ENCODE measurements at regions not wholly inside any gene's neighbourhood (a gene's known extent, or its start where the extent isn't known, plus 50 kb on each side); places are given as distances from the start of the nearest gene placed in this dataset.

- CTCF ChIA-PET = no interaction called here
- POLR2A ChIA-PET (ENCODE audit: unreplicated experiment) = no interaction called here
- Histone ChIP-seq H3F3A (ENCODE audit: low read length, unreplicated experiment) (no peaks in the 10 kb centered on the region), H3K27ac (ENCODE audit: low read length) (no peak overlapping the region), H3K4me3 (ENCODE audit: low read length) (no peak overlapping the region), H3K27me3 (ENCODE audit: low read length) (no peaks in the 10 kb centered on the region), H3K9ac (ENCODE audit: low read length) (no peak overlapping the region), H3K79me2 (ENCODE audit: low read length) (no peaks in the 10 kb centered on the region), H3K9me3 (ENCODE audit: low read length) (no peaks in the 10 kb centered on the region), H3K9me2 (replicated peaks; ENCODE audit: low read length) (no peaks in the 10 kb centered on the region), H3K4me2 (ENCODE audit: low read length) (no peak overlapping the region), H3K36me3 (ENCODE audit: low read depth, low read length) (no peaks in the 10 kb centered on the region), H3K4me1 (ENCODE audit: insufficient read depth, low read length) (no peaks in the 10 kb centered on the region), H4K20me1 (ENCODE audit: low read length) (no peaks in the 10 kb centered on the region), H2AFZ (ENCODE audit: low read length) (no peak overlapping the region)
- ATAC-seq = peak; percentile 46
- TF ChIP-seq CTCF (conservative IDR thresholded peaks at IDR 0.05; ENCODE audit: low read depth, low read length) = no peak
- TF ChIP-seq EZH2phosphoT487 (IDR thresholded peaks at IDR 0.05; ENCODE audit: borderline replicate concordance, low read length) = no peak
- TF ChIP-seq EZH2 (IDR thresholded peaks at IDR 0.05; ENCODE audit: low read length, unreplicated experiment) = no peak
- no TSS peak for BruUV-seq (replicated peaks)
- no peak for DNase-seq
- intact Hi-C loops (cut with micrococcal nuclease) = no loop called here
These were observed 133.4 kb upstream of the TACR3 start for GRCh38 chr4:103853146-103853545.

- TF ChIP-seq EZH2 (IDR thresholded peaks at IDR 0.05; ENCODE audit: low read length, unreplicated experiment) = no peak
- no peak for TF ChIP-seq EZH2phosphoT487 (IDR thresholded peaks at IDR 0.05; ENCODE audit: borderline replicate concordance, low read length)
- TF ChIP-seq CTCF (conservative IDR thresholded peaks at IDR 0.05; ENCODE audit: low read depth, low read length) = no peak
- ATAC-seq (no peak), DNase-seq (no peak)
- Histone ChIP-seq H3K27me3 (ENCODE audit: low read length) (no peaks in the 10 kb centered on the region), H3K9me3 (ENCODE audit: low read length) (no peaks in the 10 kb centered on the region), H4K20me1 (ENCODE audit: low read length) (no peaks in the 10 kb centered on the region), H3K4me3 (ENCODE audit: low read length) (no peak overlapping the region), H3F3A (ENCODE audit: low read length, unreplicated experiment) (no peaks in the 10 kb centered on the region), H3K27ac (ENCODE audit: low read length) (no peak overlapping the region), H3K4me2 (ENCODE audit: low read length) (no peak overlapping the region), H3K79me2 (ENCODE audit: low read length) (no peaks in the 10 kb centered on the region), H2AFZ (ENCODE audit: low read length) (no peak overlapping the region), H3K36me3 (ENCODE audit: low read depth, low read length) (no peaks in the 10 kb centered on the region), H3K4me1 (ENCODE audit: insufficient read depth, low read length) (no peaks in the 10 kb centered on the region), H3K9ac (ENCODE audit: low read length) (no peak overlapping the region), H3K9me2 (replicated peaks; ENCODE audit: low read length) (no peaks in the 10 kb centered on the region)
- no TSS peak for BruUV-seq (replicated peaks)
- ChIA-PET POLR2A (ENCODE audit: unreplicated experiment) (no interaction called here), CTCF (no interaction called here)
- intact Hi-C loops (cut with micrococcal nuclease) = no loop called here
These were observed 125.3 kb upstream of the TACR3 start for GRCh38 chr4:103845075-103845474.

- H3K9ac ChIP-seq (ENCODE audit: low read length) = no peak overlapping the region
- no peak overlapping the region for H3K4me2 ChIP-seq (ENCODE audit: low read length)
- H3K4me1 ChIP-seq (ENCODE audit: insufficient read depth, low read length) = no peaks in the 10 kb centered on the region
- POLR2A ChIA-PET (ENCODE audit: unreplicated experiment) = no interaction called here
- H3K9me2 ChIP-seq (replicated peaks; ENCODE audit: low read length) = no peaks in the 10 kb centered on the region
- DNase-seq = no peak
- H3F3A ChIP-seq (ENCODE audit: low read length, unreplicated experiment) = no peaks in the 10 kb centered on the region
- H4K20me1 ChIP-seq (ENCODE audit: low read length) = no peaks in the 10 kb centered on the region
- no peak for ATAC-seq
- CTCF ChIA-PET = no interaction called here
- no peak overlapping the region for H3K27ac ChIP-seq (ENCODE audit: low read length)
- H3K36me3 ChIP-seq (ENCODE audit: low read depth, low read length) = no peaks in the 10 kb centered on the region
- no peak overlapping the region for H3K4me3 ChIP-seq (ENCODE audit: low read length)
- TF ChIP-seq EZH2phosphoT487 (IDR thresholded peaks at IDR 0.05; ENCODE audit: borderline replicate concordance, low read length) (no peak), CTCF (conservative IDR thresholded peaks at IDR 0.05; ENCODE audit: low read depth, low read length) (no peak), EZH2 (IDR thresholded peaks at IDR 0.05; ENCODE audit: low read length, unreplicated experiment) (no peak)
- H3K27me3 ChIP-seq (ENCODE audit: low read length) = no peaks in the 10 kb centered on the region
- intact Hi-C loops (cut with micrococcal nuclease) = no loop called here
- H3K9me3 ChIP-seq (ENCODE audit: low read length) = no peaks in the 10 kb centered on the region
- no peaks in the 10 kb centered on the region for H3K79me2 ChIP-seq (ENCODE audit: low read length)
- BruUV-seq (replicated peaks) = no TSS peak
- no peak overlapping the region for H2AFZ ChIP-seq (ENCODE audit: low read length)
These were observed 123.0 kb upstream of the TACR3 start for GRCh38 chr4:103842637-103843239.

All from PC-3 (cell line).